Stimulated activated CD4-positive, alpha-beta T cell treated with anti-CD3 and anti-CD28 coated beads, Interleukin-12 subunit alpha, Interleukin-12 subunit beta, amount 100 ng/mL, for 4 hours (primary cell): ENCODE measurements at regions not wholly inside any gene's neighbourhood (a gene's known extent, or its start where the extent isn't known, plus 50 kb on each side); places are given as distances from the start of the nearest gene placed in this dataset.

Experiments
- DNase-seq: peaks from one replicate; pipeline ENCODE4 v3.0.0-alpha.2; 2020

DNA sequence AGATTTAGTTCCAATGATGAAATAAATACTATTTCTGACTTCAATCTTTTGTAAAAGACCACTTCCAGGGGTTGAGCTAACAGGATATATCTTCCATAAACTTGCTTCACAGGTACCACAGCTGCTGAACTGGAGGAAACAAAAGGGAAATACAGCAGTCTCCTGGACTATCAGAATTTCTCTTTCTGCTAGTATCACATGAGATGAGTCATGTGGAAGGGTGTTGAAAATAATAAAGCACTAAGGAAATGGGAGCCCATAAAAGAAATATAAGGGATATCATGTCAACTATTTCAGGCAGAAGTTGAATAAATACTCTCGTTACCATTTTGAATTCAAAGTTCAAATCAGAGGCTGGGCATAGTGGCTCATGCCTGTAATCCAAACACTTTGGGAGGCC is 250.3 kb upstream of the NFE2L3 start:
- DNase-seq = no peak

DNA sequence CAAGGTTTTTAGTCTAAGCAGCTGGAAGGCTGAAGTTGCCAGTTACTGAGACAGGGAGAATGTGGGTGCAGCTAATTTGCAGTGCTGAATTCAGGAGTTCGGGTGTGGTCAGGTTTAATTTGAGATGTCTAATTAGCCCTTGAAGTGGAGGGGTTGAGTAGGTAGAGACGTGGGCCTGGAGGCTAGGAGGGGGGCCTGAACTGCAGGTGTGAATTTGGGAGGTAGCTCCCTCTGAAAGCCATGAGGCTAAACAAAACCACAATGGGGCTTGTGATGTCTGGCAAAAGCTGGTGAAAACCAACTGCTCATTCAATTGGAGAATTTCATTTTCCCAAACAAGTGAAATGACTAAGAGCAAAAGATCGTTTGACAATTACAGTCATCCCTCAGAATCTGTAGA is 246.0 kb upstream of the NFE2L3 start:
- DNase-seq = no peak

DNA sequence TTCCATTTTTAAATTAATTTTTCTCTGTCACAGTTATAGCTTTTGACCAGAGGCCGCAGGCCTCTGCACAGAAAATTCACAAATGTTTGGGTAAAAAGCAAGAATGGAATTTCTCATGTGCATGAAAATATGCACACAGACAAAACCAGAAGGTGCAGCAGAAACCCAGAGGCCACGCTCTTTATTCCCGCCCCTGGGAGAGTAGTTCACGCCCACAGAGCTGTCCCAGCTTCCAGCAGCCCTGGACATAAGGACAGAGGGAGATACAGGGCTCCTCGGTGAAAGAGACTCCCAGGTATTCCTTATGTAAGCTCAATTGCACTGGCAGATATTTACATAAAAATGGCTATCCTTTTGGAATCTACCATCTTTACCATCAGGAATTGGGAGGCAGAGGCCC is 245.2 kb upstream of the NFE2L3 start:
- DNase-seq = no peak

DNA sequence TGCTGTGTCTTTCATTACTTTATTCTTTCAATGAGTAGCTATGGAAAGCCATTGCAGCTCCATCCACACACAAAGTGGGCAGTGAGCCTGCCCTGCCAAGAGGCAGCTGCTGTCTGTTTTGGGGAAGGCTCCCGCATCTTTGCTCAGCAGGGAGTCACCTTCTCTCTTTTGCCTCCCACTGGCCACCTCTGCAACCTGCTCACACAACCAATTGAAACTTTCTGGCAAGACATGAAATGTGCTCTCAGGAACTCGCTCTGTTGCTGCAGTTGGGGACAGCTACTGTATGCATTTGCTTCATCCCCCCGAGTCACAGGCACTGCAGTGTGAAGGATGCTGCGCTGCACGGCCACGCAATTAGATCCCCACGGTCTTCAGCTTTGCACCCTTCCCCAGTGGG is 244.8 kb upstream of the NFE2L3 start:
- DNase-seq = no peak

DNA sequence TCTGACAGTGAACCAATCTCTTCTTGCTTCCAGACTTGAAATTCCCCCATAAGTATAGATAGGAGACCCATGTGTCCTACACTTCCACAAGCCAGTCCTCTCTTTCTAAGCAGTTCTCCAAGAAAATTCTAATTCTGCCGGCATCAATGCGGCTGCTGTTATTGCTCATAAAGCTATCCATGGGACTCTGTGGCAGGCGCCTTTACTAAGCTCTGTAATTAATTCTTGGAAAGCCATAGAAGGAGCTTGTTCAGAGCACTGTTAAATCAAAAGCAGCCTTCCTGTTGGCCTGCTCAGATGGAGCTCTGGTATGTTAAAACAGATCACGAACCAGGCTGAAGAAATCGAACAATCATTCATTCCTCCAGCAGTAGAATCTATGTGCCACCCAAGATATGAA is 244.3 kb upstream of the NFE2L3 start:
- no peak for DNase-seq

DNA sequence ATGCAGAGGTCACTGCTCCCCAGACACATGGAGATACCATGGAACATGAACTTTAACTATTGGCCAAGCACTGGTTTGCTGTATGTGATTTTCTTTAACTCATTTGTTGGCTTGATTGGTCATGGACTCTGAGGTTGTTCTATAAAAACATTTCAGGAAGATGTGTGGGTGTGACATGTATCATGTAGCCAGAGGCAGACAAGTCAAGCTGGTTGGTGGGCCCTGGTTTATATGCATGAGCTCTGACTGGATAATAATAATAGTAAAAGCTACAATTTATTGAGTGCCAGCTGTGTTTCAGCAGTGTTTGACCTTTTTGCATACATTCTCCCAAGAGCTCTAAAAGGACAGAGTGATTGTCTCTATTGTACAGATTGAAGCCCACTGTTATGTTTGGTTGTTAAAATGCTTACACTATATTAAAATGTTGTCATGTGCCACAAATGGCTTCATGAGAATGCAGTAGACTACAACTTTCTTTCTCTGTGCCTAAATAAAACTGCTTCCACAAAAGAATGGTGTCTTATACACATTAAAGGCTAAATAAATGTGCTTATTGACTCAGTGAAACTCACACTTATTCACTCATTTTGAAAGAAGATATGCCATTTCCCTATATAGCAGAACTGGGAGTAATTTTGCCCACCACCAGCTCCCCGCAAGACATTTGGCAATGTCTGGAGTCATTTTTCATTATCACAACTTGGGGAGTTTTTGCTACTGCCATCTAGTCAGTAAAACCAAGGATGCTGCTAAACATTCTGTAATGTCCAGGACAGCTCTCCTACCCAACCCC is 243.6 kb upstream of the NFE2L3 start:
- DNase-seq = no peak

DNA sequence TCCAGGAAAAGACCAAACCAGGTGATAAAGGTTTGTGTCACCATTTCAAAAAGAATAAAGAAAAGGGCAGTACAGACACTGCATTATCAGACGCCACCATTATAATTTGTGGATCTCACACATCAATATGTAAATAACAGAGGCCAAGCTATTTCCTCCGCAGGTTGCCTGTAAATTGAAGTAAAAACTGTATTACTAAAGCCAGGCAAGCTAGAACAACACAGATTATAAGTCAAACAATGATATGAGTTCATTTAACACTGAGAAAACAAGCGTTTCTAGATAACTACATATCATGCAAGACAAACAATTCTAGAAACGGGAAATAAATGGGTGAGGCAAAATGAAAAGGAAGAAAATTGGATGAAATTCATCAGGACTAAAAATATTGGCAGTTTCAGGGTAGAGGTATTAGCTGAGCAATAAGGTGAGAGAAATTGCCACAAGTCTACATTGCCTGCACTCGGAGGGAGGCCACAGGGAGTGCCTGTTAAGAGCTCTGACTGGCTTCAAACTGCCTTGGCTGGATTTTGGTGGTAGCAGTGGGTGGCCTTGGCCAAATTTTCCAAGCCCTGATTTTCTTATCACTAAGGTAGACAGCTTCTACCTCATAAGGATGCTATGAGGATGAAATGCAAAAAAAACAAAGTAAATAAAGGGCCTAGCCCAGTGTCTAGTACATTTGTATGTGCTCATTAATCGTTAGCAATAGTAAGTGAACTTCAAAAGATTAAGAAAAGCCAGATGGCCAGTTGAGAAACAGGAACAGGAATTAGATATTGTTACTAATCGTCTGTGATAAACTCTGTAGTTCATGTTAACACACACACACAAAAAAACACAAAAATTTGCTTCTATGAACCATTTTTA is 240.0 kb upstream of the NFE2L3 start:
- no peak for DNase-seq

DNA sequence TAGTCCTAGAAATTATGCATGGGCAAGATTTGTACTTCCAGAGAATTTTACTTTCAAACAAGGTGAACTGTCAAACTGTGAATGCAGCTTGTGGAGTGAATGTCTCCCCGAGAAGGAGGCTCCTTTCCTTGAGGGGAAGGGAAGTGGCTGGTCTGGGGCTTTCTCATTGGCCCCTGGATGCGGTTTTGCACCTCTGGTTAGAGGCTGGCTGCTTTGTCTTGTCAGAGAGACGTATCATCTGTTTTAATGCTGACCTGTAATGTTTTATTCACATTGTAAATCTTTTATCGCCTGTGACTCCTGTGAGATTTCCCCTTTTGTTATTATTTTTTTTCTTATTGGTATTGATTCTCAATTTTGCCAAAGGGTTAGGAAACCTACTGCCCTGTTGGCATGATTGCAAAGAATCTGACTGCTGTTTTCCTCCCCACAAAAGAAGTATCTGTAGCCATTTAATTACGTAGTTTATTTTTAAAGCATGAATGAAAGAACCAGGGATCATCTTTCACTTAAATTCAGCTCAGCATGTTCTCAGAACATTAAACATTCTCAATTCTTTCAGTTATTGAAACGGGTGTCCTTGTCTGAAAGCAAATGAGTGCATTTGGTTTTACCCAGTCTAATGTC is 238.3 kb upstream of the NFE2L3 start:
- no peak for DNase-seq

DNA sequence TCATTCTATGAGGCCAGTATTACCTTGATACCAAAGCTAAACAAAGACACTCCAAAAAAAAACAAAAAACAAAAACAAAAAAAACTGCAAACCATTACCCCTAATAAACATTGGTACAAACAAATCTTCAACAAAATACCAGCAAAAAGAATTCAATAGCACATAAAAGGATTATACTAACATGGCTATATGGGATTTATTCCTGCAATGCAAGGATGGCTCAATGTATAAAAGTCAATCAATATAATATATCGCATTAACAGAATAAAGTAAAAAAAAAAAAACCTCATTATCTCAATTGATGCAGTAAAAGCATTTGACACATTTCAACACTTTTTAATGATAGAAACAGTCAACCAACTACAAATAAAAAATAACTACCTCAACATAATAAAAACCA is 233.3 kb upstream of the NFE2L3 start:
- no peak for DNase-seq

DNA sequence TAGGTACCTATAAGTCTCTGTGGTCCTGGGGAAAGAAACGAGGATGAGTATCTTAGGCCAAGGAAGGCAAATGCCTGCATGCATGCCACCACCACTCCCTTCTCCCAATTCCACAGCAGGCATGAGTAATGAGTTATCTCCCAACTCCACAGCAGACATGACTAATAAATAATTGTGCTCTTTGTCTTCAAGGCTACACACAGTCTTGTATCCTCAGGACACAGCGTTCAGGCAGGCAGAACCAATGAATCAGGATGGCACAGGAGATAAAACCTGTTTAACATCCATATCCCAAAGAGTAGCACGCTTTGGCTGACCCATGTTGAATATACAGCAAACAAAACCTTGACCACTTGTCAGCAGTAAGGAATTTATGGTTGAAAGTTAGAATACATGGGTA is 229.7 kb upstream of the NFE2L3 start:
- no peak for DNase-seq

DNA sequence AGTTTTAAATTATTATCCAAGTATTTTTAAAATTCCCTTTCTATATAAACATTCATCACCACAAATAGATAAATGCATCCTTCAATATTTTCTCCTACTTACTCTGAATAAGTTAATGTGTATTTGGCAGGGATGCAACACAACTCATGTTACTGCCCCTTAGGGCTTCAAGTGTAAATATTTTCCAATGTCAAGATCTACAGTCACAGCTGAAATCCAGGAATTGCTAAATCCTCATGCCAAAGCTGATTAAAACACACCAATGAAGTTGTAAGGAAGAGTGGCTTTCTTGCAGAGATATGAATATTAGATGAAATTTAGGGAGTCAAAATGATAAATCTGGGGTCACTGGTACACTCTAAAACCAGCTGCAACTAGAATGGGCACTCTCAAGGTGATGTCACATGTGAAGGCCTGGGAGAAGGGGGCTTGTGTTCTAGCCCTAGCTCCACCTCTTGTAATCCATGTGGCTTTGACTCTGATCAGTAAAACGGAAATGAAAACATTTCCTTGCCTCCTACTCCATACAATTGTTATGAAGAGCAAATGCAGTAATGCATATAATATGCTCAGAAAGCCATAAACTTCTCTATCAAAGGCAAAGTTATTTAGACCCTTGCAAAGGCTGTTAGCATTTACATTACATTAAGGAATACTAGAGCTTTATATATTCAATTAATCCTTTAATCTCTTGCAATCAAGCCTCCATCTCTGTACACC is 228.1 kb upstream of the NFE2L3 start:
- DNase-seq = no peak

DNA sequence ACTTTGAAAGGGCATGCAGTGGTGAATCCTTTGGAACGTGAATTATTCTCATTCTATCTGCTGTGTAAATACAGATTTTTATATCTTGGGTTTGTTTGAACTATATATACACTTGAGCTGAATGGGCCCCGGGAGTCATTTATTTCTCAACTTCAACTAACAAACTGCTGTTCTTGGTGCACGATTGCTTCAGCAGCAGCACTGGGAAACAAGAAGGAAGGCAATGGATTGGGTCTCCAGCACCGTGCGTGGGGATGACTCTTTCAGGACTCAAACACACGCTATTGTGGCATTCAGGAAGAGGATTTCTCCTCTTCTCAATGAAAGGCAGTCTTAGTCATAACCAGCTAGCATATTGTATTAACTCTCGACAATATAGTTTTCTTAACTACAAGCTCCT is 226.0 kb upstream of the NFE2L3 start:
- DNase-seq = no peak

DNA sequence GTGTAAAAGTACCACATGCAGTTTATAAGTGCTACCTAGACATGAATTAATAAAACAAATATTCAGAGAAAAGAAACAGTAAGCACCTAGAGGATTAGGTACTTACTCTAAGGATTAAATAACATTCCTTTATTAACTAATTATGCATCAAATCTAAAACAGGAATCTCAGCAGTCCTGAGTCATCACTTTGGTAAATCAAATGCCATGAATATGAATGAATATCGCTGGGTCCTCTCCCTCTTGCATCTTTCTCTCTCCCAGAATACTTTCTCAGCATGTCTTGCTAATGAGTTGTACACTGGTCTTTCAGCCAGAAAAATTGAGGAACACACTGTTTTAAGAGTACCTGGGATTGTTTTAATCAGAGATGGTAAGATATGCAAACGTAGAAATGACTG is 225.5 kb upstream of the NFE2L3 start:
- DNase-seq = no peak

DNA sequence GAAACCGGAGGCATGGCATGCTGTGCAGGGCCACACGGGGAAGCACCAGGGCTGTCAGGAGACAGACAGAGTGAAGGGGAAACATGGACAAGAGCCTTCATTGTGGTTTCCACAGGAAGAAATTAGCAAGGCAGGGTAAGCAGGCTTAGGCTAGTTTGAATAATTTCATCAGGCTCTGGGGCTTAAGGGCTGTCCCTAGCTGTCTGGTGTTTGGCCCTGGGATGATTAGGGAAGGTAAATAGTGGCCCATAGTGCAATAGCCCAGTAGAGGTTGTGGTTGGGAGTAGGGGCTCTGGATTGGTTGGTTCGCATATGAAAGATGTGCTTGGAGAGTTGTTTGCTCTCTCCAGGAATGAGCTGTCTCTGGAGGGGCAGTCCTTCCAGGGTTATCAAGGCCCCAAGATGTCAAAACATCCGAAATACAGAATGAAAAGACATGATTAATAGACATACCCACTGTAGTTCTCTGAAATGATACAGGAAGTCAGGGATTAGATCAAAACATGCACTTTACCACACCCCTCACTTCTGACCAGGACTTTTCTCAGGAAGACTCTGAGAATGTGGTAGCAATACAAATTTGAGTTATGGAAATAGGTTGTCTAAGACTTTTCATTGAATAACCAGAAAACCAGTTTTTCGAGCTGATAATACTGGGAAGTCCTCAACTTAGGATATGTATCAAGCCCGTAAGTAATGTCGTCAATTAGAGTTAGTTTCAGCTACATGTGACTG is 224.9 kb upstream of the NFE2L3 start:
- DNase-seq = no peak

DNA sequence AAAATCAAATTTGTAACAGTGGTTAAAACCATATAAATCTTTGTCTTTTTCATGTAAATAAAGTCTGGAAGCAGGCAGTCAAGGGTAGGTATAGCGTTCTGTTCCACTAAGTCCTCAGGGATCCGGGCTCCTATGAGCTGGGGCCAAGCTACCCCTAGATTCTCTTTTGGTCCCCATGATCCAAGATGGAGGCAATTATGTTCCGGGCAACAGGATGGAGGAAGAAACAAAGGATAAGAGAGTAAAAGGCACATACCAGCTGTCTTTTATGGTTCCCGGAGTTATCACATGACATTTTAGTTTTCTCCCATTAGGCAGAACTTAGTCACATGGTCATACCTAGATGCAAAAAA is 224.4 kb upstream of the NFE2L3 start:
- no peak for DNase-seq

DNA sequence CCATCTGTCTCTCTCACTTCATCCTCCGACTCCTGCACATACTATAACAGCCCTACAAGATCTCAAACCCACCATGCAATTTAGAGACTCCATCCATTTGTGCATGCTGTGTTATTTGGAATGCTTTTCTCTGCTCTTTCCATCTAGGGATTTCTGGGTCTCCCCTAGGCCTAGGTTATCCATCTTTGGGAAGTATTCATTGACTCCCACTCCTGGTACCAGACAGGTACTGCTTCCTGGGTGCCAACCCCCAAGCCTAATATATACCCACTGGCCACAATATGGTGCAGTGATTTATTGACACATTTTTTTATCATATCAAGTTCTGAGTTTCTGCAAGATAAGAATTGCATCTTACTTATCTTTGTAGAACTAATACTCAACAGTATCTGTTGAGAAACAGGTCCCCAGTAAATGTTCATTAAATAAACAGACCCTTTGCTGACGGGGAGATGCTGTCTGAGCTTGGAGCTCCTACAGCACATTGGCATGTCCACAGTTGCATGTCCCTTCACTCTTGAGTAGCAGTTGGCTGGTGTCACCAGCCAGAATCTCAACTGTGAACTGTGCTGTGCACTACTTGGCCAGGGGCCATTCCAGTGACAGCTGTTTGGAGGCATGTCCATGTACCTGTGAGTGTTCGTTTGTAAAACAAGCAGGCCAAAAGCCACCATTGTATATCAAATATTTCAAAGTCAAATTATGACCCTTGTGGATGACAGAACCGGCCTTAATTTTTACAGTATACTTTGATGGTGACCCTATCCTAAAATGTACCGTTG is 223.3 kb upstream of the NFE2L3 start:
- no peak for DNase-seq

DNA sequence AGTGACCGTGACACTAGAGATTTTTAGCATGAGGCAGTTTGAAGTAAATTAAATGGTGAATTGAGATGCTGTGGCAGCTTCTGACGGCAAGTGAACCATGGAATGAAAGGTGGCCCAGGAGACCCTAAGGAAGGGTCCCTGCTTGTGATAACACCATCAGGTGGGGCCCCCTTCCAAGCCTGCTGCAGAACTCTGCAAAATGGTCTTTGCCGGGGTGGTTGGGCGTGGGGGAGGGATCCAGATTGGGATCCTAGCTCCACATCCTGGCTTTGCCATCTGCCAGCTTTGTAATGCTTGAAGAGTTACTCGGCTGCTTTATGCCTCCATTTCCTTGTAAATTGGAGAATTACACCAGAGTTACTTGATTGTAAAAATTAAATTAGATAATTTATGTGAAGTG is 222.6 kb upstream of the NFE2L3 start:
- DNase-seq = no peak

DNA sequence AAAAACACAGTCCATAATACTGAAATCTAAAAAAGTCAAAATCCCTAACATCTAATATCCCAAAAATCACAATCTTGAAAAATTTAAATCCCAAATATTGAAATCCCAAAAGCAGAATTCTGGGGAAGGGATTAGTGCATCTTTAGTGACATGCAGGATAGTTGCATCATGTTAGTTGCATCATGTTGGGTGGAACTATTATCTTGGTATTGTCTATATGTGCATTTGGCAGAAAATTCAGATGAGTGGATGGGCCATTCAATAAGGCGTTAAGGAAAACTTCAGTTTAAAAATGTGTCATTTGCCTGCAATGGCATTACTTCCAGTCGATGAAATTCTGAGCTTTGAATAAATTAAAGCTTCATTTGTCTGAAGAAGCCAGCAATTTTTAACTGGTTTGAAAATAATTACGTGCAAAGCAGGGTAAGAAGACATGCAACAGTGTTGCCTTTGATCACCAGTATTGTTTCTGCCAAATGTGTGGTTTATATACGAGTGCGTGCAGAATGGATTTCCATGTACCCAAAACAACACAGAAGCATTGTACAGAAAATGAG is 221.4 kb upstream of the NFE2L3 start:
- DNase-seq = no peak

DNA sequence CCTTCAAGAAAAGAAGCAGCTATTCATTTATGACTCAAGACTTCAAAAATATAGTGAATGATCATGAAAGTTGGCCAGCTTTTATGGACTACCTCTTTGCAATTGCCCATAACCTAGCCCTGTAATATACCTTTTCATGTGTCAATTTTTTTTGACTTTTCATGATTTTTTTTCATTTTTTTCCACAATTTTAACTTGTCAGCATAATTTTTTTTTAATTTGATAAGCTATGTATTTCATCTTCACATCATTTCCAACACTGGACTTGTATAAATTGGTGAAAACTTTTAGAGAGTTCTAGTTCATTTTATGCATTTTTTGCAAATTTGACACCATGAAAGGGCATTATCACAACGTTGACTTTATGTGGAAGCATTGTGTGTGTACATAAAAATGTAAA is 220.8 kb upstream of the NFE2L3 start:
- DNase-seq = no peak

DNA sequence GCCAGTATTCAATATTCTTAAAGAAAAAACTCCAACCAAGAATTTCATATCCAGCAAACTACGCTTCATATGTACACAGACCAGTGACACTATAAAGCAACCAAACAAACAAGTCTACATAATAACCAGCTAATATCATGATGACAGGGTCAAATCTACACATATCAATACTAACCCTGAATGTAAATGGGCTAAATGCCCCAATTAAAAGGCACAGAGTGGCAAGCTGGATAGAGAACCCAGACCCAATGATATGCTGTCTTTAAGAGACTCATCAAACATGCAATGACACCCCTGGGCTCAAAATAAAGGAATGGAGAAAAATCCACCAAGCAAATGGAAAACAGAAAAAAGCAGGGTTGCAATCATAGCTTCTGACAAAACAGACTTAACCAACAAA is 218.1 kb upstream of the NFE2L3 start:
- no peak for DNase-seq

DNA sequence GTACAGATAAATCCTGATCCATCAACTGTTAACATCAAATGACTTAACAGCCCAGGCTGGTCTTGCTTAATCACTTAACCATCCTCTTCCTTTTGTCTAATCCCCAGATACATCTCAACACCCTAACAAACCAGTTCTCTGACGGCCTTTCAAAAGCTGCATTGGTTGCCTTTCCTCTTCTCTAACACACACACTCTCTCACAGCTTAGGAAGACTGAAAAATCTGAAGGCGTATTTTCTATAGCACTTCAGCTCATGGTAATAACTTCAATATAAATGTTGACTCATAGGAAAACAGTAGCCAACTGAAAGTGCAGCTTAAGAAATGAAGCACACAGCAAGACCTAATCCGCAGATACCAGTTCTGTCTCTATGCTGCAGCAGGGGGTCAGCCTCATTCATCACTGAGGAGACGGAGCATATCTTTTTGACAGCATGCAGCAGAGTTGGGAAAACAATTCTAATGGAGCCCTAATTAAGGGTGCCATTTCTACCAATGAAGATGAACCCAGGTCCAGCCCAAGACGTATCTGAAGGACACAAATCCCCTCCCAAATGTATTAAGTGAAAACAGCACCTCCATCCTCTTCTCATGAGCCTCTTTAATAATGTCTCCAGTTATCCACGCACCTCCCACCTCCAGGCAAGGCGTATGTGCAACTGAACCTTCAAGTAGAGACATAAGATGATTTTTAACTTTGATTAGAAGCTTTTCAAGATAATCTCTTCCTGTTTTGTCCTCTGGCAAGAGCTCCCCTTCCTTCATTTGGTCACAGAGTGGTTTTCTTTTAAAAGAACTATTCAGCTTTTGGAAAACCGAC is 211.7 kb upstream of the NFE2L3 start:
- DNase-seq = no peak
